Transverse colon (tissue), 3 donors: ENCODE measurements at regions not wholly inside any gene's neighbourhood (a gene's known extent, or its start where the extent isn't known, plus 50 kb on each side); places are given as distances from the start of the nearest gene placed in this dataset.

Experiments used
- POLR2A ChIP-seq: fragments of 450-650 bp; IDR thresholded peaks from one replicate; pipeline ENCODE4 v1.6.1; 2016; ENCODE audit warnings: antibody characterized with exemption, mild to moderate bottlenecking, moderate library complexity
- TF ChIP-seq, protein P1 (sequence below), 5 experiments: fragments of 200-600 bp in 3 of 5; fragments of 450-650 bp in 2 of 5; sonication (generic) in 3 of 5; IDR thresholded peaks; 1 replicate in 2 of 5; 2 replicates in 3 of 5; pipeline ENCODE4 v1.5.1; 2016 to 2017; ENCODE audit warnings: antibody characterized with exemption in 5 of 5, inconsistent platforms in 3 of 5, mild to moderate bottlenecking in 2 of 5, moderate library complexity in 1 of 5

DNA sequence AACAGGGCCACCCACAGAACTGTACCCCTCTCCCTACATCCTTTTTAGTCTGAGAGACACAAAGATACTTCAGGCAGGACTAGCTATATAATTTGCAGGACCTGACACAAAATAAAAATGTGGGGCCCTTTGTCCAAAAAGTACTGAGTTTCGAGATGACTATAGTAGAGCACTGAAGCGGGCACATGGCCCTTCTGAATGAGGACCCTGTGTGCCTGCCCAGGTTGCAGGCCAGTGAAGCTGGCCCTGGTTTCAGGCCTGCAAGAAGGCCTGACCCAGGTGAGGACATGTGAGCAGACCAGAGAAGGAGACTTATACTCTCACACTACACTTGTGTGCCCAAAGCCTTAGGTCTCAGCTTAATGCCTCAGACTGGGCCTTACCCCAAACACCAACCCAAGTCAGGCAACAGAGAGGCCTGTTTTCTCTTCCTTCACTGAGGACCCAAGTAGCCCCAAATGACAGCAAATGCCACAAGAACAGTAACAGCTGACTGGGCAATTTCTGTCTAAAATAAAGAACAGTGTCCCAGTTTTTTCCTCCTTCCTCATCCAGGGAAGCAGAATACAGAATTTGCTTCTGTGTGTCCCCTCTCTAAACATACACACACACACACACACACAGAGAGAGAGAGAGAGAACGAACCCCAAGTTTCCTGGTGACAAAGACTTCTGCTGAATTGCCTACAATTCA is 100.9 kb upstream of the ARHGEF3 start:
- no peak for TF ChIP-seq POLR2A
- TF ChIP-seq, protein P1, sequence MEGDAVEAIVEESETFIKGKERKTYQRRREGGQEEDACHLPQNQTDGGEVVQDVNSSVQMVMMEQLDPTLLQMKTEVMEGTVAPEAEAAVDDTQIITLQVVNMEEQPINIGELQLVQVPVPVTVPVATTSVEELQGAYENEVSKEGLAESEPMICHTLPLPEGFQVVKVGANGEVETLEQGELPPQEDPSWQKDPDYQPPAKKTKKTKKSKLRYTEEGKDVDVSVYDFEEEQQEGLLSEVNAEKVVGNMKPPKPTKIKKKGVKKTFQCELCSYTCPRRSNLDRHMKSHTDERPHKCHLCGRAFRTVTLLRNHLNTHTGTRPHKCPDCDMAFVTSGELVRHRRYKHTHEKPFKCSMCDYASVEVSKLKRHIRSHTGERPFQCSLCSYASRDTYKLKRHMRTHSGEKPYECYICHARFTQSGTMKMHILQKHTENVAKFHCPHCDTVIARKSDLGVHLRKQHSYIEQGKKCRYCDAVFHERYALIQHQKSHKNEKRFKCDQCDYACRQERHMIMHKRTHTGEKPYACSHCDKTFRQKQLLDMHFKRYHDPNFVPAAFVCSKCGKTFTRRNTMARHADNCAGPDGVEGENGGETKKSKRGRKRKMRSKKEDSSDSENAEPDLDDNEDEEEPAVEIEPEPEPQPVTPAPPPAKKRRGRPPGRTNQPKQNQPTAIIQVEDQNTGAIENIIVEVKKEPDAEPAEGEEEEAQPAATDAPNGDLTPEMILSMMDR (IDR thresholded peaks at IDR 0.05) = no peak
